ENCODE measurements at regions not wholly inside any gene's neighbourhood (a gene's known extent, or its start where the extent isn't known, plus 50 kb on each side); places are given as distances from the start of the nearest gene placed in this dataset.
"Not testable (repeated sequence)": the region's sequence is repeated elsewhere in the genome, so short reads cannot be mapped to it uniquely, and the experiment has no call there.

- no peak for DNase-seq
These were observed 304.0 kb downstream of the MBD2 start for GRCh38 chr18:53920312-53921075.

DNA sequence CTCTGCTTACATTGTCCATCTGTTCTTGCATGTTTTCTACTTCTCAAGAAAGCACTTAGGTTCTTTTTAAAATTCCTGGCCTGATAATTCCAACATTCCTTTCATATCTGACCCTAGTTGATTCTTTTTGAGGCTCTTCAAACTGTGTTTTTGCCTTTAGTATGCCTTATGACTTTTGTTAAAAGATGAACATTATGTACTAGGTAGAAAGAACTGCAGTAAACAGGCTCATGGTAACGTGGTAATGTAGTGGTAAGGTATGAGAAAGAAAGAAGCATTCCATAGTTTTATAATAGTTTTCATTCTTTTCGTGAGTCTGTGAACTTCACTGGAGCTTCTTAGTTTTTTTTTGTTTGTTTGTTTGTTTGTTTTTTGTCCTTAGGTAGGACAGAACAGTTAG is 306.4 kb downstream of the MBD2 start:
- DNase-seq = no peak

- no peak for DNase-seq
These were observed 313.3 kb downstream of the MBD2 start for GRCh38 chr18:53911200-53911599.

- peak; percentile 31 for DNase-seq
These were observed 314.8 kb downstream of the MBD2 start for GRCh38 chr18:53909668-53910067.

DNA sequence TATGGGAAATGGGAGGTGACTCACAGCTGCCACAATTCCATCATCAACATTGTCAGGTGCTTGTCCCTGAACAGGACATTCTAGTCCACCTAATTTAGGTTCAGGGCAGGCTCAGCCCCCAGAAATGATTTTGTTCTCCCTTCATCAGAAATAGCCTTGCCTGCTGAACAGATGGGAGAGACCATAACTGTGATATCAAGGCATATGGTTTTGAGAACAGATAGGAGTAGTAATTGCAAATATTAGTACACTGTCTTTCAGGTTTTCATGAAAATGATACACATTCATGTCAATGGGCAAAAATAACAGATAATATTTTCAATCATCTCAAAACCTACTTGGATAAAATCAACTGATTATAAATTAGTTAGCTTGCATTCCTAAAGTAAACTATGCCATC is 316.5 kb downstream of the MBD2 start:
- DNase-seq = no peak

DNA sequence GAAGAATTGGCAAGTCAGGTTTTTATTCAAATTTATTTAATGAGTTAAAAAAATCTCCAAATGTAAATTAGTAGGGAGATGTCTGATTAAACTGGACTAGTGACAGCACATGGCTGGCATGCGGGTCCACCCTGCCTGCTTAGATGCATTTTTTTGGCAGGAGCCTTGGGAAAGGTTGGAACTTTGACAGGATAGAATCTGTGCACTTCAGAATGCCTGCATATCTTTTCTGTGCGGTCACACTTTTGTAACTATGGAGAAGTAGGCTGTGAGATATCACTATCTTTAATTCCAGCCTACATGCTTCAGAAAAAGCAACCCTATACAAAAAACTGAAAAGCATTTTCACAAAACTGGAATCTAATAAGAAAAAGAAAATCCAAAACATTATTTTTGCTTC is 317.8 kb downstream of the MBD2 start:
- peak; percentile 77 for DNase-seq

DNA sequence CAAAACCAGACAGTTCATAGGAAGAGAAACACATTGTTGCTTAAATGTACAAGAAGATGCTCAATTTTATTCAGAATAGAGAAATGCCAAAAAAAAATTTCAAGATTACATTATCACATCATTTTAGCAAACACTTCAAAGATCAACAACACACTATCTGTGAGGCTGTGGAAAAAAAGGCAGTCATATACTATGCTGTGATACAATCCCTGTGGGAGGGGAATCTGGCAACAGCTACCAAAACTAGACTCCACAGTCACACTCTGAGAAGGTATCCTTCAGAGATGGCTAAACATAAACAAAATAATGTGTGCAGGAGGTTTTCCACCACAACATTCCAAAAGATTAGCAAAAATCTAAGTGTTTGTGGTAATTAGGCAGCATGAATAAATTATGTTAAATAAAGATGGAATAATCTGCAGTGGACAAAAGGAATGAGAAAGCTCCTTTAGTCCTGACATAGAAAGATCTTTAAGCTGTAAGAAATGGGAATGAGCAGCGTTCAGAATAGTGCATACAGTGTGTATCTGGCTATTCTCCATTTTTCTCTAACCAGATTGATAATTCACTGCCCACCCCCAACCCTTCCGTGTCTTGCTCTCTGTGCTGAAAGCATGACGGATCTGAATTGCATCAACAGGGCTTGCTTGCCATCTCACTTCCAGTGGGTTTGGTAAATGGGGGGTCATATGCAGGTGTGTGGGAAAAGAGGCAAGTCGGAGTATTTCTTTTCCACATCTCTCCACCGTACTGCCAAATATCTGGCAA is 329.6 kb downstream of the MBD2 start:
- no peak for DNase-seq

GRCh38 chr18:53887447-53887846 is 337.0 kb downstream of the MBD2 start:
- peak; percentile 2 for DNase-seq

DNA sequence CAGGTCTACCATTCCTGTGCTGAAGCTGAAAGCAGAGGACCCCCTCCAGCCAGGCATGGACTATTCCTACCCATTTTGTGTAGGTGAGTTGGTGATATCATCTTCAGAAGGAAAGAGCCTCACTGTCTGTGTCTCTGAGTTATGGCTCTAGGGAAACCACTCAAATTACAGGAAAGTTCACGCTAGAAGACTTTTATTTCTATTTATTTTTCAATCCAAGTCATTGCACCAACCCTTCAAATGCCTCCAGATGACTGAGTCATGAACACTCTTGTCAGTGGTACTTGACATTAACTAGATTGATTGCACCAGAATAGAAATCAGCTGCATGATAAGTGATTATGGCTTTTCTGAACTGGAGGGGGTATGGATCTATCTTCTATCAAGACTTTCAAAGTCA is 338.4 kb downstream of the MBD2 start:
- DNase-seq = no peak

- DNase-seq = no peak
These were observed 340.7 kb downstream of the MBD2 start for GRCh38 chr18:53883771-53884170.

GRCh38 chr18:53874103-53874502 is 350.4 kb downstream of the MBD2 start:
- no peak for DNase-seq

DNA sequence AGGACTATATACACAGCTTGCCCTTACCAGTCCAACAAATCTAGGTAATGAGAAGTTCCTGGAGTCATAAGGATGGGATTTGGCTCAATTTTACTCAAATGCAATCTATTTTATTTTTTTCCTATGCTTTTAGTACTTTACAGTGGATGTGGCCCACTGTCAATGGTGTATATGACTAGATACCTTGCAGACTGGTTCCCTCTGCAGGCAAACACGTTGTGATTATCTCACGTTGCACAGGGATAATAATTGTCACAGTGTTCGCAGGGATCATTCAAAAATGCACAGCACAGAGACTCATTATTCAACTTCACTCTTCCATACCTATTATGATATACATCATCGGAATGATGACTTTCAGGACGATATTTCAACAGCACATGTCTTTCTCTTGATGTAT is 359.7 kb downstream of the MBD2 start:
- DNase-seq = peak; percentile 8

GRCh38 chr18:53862921-53863320 is 361.5 kb downstream of the MBD2 start:
- DNase-seq = no peak

- no peak for DNase-seq
These were observed 363.3 kb downstream of the MBD2 start for GRCh38 chr18:53861185-53861584.

DNA sequence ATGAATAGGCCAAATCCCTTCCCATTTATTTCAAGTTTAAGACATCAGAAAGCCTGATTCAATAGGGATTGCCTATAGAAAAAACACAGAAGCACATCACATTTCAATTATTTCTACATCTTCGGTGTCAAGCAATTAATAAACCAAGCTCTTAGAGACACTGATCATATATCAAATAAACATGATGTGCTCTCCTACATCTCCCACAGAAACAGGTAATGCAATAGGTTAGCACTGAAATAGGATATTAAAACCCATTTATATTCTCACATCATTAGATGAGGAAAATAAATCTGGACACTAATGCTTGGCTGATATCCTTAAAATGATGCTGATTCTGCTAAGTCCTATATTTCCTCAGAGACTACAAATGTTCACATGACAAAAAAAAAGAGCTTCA is 364.7 kb downstream of the MBD2 start:
- DNase-seq = no peak

GRCh38 chr18:53850902-53851301 is 373.6 kb downstream of the MBD2 start:
- no peak for DNase-seq

GRCh38 chr18:53843763-53844162 is 380.7 kb downstream of the MBD2 start:
- no peak for DNase-seq

DNA sequence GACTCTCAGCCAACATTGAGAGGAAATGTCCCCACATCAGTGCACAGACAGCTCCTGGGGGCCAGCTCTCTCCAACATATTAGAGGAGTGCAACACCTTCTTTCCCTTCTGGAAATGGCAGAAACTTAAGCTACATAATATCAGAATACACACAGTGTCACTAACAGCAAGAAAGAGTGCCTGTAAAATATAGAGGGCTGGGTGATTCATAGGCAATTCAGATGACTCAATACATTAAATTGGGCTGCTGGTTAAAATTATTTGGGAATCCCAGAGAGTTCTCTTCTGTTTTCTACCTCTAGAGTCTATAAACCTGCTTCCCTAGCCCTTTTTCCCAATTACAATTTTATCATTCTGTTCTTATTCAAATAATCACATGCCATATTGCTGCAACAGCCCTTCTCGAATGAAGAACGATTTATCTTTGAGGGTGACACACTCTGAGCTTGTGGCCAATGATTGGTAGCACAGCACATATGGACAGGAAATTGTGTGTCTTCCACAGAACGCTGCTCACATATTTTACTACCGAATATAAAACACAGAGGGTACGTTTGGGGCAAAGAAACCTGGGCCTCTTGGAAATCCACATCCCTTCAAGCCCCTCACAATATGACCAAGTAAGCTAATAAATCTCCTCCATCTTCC is 381.2 kb downstream of the MBD2 start:
- DNase-seq = peak; percentile 22

DNA sequence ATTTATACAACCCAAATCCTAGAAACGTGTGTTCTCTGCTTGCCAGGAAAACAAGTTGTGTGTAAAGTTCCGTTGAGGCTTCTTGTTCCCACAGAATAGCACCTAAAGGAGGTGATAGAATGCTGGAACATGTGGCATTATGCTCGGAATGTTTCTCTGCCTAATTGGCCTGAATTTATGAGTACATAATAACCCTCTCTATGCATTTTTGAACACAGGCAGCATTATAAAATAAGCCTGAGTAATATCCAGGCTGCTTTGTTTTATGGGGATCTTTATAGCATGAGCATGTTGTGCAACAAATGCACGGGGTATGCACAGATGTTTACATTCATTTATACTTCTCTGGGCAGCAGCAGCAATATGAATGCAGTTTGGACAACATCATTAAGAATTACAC is 385.7 kb downstream of the MBD2 start:
- DNase-seq = no peak

- DNase-seq = not testable (repeated sequence)
These were observed 403.3 kb downstream of the MBD2 start for GRCh38 chr18:53821141-53821540.

GRCh38 chr18:53819671-53820070 is 404.8 kb downstream of the MBD2 start:
- no peak for DNase-seq

- no peak for DNase-seq
These were observed 405.3 kb downstream of the MBD2 start for GRCh38 chr18:53819174-53819573.

Measured in fibroblast of skin of back (primary cell).